IMR-90 (cell line): ENCODE measurements at regions not wholly inside any gene's neighbourhood (a gene's known extent, or its start where the extent isn't known, plus 50 kb on each side); places are given as distances from the start of the nearest gene placed in this dataset.

Experiments
- ATAC-seq: fragments of 200-7000 bp; cut with Tn5 transposase; 2 replicates; pipeline ENCODE4 v1.9.1; 2020; ENCODE audit warnings: low read depth, mild to moderate bottlenecking, moderate library complexity
- BruUV-seq: library from RNA; stranded (reverse); fragments of 400-500 nt; replicated peaks from 2 replicates; lab custom pipeline; 2021; lab: Mats Ljungman, UMichigan
- CTCF ChIA-PET: fragments of 300-600 bp; formaldehyde crosslinking; extraction: SDS; loops from one replicate; lab custom pipeline; 2021; ENCODE audit warnings: antibody characterized with exemption; lab: Yijun Ruan, JAX
- POLR2A ChIA-PET: fragments of 300-600 bp; sonication (Branson Sonifier 250); formaldehyde crosslinking; loops from one replicate; lab custom pipeline; 2022; ENCODE audit warnings: antibody characterized with exemption; ENCODE audit not compliant: unreplicated experiment; lab: Charles Lee
- DNase-seq: peaks from one replicate; pipeline ENCODE4 v3.0.0; 2013
- H2AFZ ChIP-seq: replicated peaks from 2 replicates; pipeline ENCODE3; 2013; ENCODE audit warnings: low read length, mild to moderate bottlenecking; ENCODE audit not compliant: poor library complexity
- H2AK5ac ChIP-seq: 2 replicates; pipeline ENCODE4 v1.6.1; 2013; ENCODE audit warnings: low read depth, low read length, inconsistent platforms
- H2AK9ac ChIP-seq: replicated peaks from 2 replicates; pipeline ENCODE3; 2013; ENCODE audit warnings: mild to moderate bottlenecking, low read depth, low read length, moderate library complexity; ENCODE audit not compliant: poor library complexity
- H2BK120ac ChIP-seq: 2 replicates; pipeline ENCODE4 v1.6.1; 2013; ENCODE audit warnings: low read depth, low read length, inconsistent platforms
- H2BK15ac ChIP-seq: 3 replicates; pipeline ENCODE4 v1.6.1; 2013; ENCODE audit warnings: low read depth, low read length, inconsistent platforms
- H2BK20ac ChIP-seq: 2 replicates; pipeline ENCODE4 v1.6.1; 2013; ENCODE audit warnings: low read depth, mild to moderate bottlenecking, inconsistent platforms, low read length, moderate library complexity
- H2BK5ac ChIP-seq: 2 replicates; pipeline ENCODE4 v1.6.1; 2013; ENCODE audit warnings: mild to moderate bottlenecking, low read depth, low read length, inconsistent platforms; ENCODE audit not compliant: poor library complexity, severe bottlenecking
- H3K14ac ChIP-seq: replicated peaks from 2 replicates; pipeline ENCODE4 v1.6.1; 2013; ENCODE audit warnings: low read depth, low read length, inconsistent platforms
- H3K18ac ChIP-seq: 2 replicates; pipeline ENCODE4 v1.6.1; 2013; ENCODE audit warnings: low read depth, low read length, control low read depth
- H3K23ac ChIP-seq: 2 replicates; pipeline ENCODE4 v1.6.1; 2013; ENCODE audit warnings: low read depth, low read length, inconsistent platforms
- H3K27ac ChIP-seq: 2 replicates; pipeline ENCODE4 v1.5.1; 2013; ENCODE audit warnings: mild to moderate bottlenecking, control low read depth, low read length; ENCODE audit not compliant: insufficient read depth
- H3K27me3 ChIP-seq: 2 replicates; pipeline ENCODE4 v1.6.1; 2013; ENCODE audit warnings: low read length; ENCODE audit not compliant: control insufficient read depth, insufficient read depth
- H3K36me3 ChIP-seq: 2 replicates; pipeline ENCODE4 v1.6.1; 2013; ENCODE audit warnings: low read length, mixed read lengths; ENCODE audit not compliant: control insufficient read depth, insufficient read depth
- H3K4ac ChIP-seq: 2 replicates; pipeline ENCODE4 v1.6.1; 2013; ENCODE audit warnings: low read depth, low read length, inconsistent platforms
- H3K4me1 ChIP-seq: 2 replicates; pipeline ENCODE4 v1.6.1; 2013; ENCODE audit warnings: low read length, mixed read lengths; ENCODE audit not compliant: control insufficient read depth, insufficient read depth
- H3K4me2 ChIP-seq: 2 replicates; pipeline ENCODE4 v1.6.1; 2013; ENCODE audit warnings: low read depth, mild to moderate bottlenecking, control low read depth, low read length, moderate library complexity
- H3K4me3 ChIP-seq: 2 replicates; pipeline ENCODE4 v1.5.1; 2013; ENCODE audit warnings: low read depth, mild to moderate bottlenecking, control low read depth, low read length, moderate library complexity; ENCODE audit not compliant: insufficient read depth
- H3K56ac ChIP-seq: 2 replicates; pipeline ENCODE4 v1.6.1; 2013; ENCODE audit warnings: low read length, inconsistent platforms; ENCODE audit not compliant: insufficient read depth; ENCODE audit errors: extremely low read depth
- H3K79me1 ChIP-seq, 2 experiments: 2 replicates each; pipeline ENCODE4 v1.6.1; 2013; ENCODE audit warnings: low read length in 2 of 2, inconsistent platforms in 1 of 2, low read depth in 1 of 2
- H3K9ac ChIP-seq: 2 replicates; pipeline ENCODE4 v1.6.1; 2013; ENCODE audit warnings: low read depth, low read length, control low read depth
- H3K9me1 ChIP-seq: 2 replicates; pipeline ENCODE4 v1.6.1; 2013; ENCODE audit warnings: low read length, inconsistent platforms; ENCODE audit not compliant: insufficient read depth
- H3K9me3 ChIP-seq: 2 replicates; pipeline ENCODE4 v1.6.1; 2013; ENCODE audit warnings: low read length; ENCODE audit not compliant: control insufficient read depth, insufficient read depth
- H4K20me1 ChIP-seq: 2 replicates; pipeline ENCODE4 v1.6.1; 2013; ENCODE audit warnings: low read length, inconsistent platforms; ENCODE audit not compliant: insufficient read depth
- H4K5ac ChIP-seq: 2 replicates; pipeline ENCODE4 v1.6.1; 2013; ENCODE audit warnings: mild to moderate bottlenecking, low read depth, low read length, control low read depth
- H4K8ac ChIP-seq, 2 experiments: 2 replicates each; pipeline ENCODE4 v1.6.1; 2013; ENCODE audit warnings: low read depth in 2 of 2, low read length in 2 of 2, control low read depth in 1 of 2, inconsistent platforms in 1 of 2
- H4K91ac ChIP-seq: 2 replicates; pipeline ENCODE4 v1.6.1; 2013; ENCODE audit warnings: low read depth, low read length, inconsistent platforms; ENCODE audit not compliant: insufficient read depth
- BHLHE40 ChIP-seq: fragments of 150-350 bp; IDR thresholded peaks from 2 replicates; pipeline ENCODE4 v1.6.1; 2016; ENCODE audit warnings: mild to moderate bottlenecking, low read depth, low read length
- CEBPB ChIP-seq: IDR thresholded peaks from 2 replicates; pipeline ENCODE4 v1.6.1; 2012; ENCODE audit warnings: low read depth, low read length, improper control_type of control experiment
- CHD1 ChIP-seq: IDR thresholded peaks from 2 replicates; pipeline ENCODE4 v1.6.1; 2012; ENCODE audit warnings: low read depth, low read length, improper control_type of control experiment
- FOS ChIP-seq: fragments of 150-350 bp; IDR thresholded peaks from 2 replicates; pipeline ENCODE4 v1.6.1; 2016; ENCODE audit warnings: low read depth, low read length
- MAFK ChIP-seq: IDR thresholded peaks from 2 replicates; pipeline ENCODE4 v1.6.1; 2012; ENCODE audit warnings: low read depth, low read length, improper control_type of control experiment
- MAZ ChIP-seq: IDR thresholded peaks from 2 replicates; pipeline ENCODE4 v1.6.1; 2012; ENCODE audit warnings: low read depth, mild to moderate bottlenecking, low read length, improper control_type of control experiment, moderate library complexity, borderline replicate concordance
- MXI1 ChIP-seq: IDR thresholded peaks from 2 replicates; pipeline ENCODE4 v1.6.1; 2012; ENCODE audit warnings: low read depth, mild to moderate bottlenecking, low read length, moderate library complexity, borderline replicate concordance
- NFE2L2 ChIP-seq: fragments of 150-350 bp; IDR thresholded peaks from 2 replicates; pipeline ENCODE4 v1.6.1; 2016; ENCODE audit warnings: low read depth, mild to moderate bottlenecking, low read length
- POLR2A ChIP-seq: IDR thresholded peaks from 2 replicates; pipeline ENCODE4 v1.6.1; 2012; ENCODE audit warnings: mild to moderate bottlenecking, low read depth, low read length
- RFX5 ChIP-seq: IDR thresholded peaks from 2 replicates; pipeline ENCODE4 v1.8.0; 2012; ENCODE audit warnings: low read depth, mild to moderate bottlenecking, low read length, moderate library complexity
- SMC3 ChIP-seq: fragments of 150-350 bp; IDR thresholded peaks from 2 replicates; pipeline ENCODE4 v1.6.1; 2016; ENCODE audit warnings: low read depth, mild to moderate bottlenecking, antibody characterized with exemption, low read length, moderate library complexity
- WGBS, 2 experiments: methylation state at CpG; one replicate each; pipeline versions ENCODE4 v1.1.5 to v1.1.7; 2013; ENCODE audit warnings: missing lambda C conversion rate in 2 of 2; ENCODE audit not compliant: insufficient read length in 1 of 2; ENCODE audit errors: extremely low coverage in 2 of 2; 5-methylcytosine and 5-hydroxymethylcytosine counted together
- dilution Hi-C: fragments of 300-500 bp; cut with HindIII; formaldehyde crosslinking; loops from one replicate; pipeline ENCODE4 v1.14.3; 2018; ENCODE audit warnings: low sequenced_read_pairs; ENCODE audit not compliant: unreplicated experiment
- in situ Hi-C: fragments of 300-500 bp; cut with MboI; formaldehyde crosslinking; loops from 3 replicates; pipeline ENCODE4 v1.14.3; 2019; ENCODE audit warnings: low sequenced_read_pairs, inconsistent platforms, mixed read lengths
- intact Hi-C: fragments of 100-400 bp; cut with micrococcal nuclease; formaldehyde crosslinking; loops from 2 replicates; pipeline ENCODE4 v1.10.0; 2022
- TF ChIP-seq, protein P1 (sequence below): fragments of 150-350 bp; IDR thresholded peaks from 2 replicates; pipeline ENCODE4 v1.6.1; 2017; ENCODE audit warnings: mild to moderate bottlenecking, antibody characterized with exemption, low read length, low read depth
- TF ChIP-seq, protein P2 (sequence below): conservative IDR thresholded peaks from 2 replicates; pipeline ENCODE4 v1.5.1; 2012; ENCODE audit warnings: mild to moderate bottlenecking, low read depth, low read length, improper control_type of control experiment
- TF ChIP-seq, protein P3 (sequence below): fragments of 150-350 bp; IDR thresholded peaks from 2 replicates; pipeline ENCODE4 v1.6.1; 2016; ENCODE audit warnings: low read depth, mild to moderate bottlenecking, low read length, moderate library complexity, borderline replicate concordance

DNA sequence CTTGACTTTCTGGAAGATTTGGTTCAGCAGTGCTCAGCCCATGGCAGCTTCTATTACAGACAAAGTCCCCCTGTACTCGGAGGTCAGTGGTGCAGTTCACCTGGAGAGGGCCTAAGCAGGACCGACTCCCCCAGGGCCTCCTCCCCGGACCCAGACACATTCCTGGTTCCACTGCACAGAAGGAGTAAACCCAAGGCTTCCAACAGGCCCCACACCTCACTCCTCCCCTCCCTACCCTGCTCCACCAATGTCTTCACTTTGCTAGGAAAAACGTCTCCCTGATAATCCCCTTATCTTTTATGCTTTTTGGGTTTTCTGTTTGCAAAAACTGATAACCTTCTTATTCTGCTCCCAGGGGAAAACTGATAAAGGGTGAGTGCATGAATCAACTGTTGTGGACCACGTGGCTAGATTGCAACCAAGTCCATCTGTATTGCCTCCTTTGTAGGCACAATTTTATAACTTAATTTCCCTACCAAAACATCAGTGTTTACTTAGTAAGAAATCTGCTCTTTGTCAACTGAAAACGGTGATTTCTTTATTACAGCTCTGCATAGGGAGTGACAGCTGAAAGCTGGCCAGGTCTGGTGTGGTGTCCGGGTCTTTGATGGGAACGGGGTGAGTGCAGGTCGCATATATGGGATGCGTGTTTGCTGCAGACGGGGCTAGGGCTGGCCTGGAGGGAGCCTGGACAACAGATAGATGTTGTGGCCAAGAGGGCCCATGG, 202.5 kb downstream of the GLI2 start:
- Histone ChIP-seq H3K79me1 (peaks cover 42 to 91% of the 10 kb centered on the region in 2 experiments), H4K8ac (peak overlapping the region; percentile 63 to 91), H3K9ac (peak overlapping the region; percentile 64), H4K91ac (peak overlapping the region; percentile 97), H4K5ac (peak overlapping the region; percentile 44), H2BK15ac (peak overlapping the region; percentile 85; the same call in 1 of the 3 replicates), H2BK5ac (peak overlapping the region; percentile 92), H3K9me3 (no peaks in the 10 kb centered on the region), H3K23ac (peak overlapping the region; percentile 90), H3K4me3 (no peak overlapping the region), H3K4ac (peak overlapping the region; percentile 90), H2AK9ac (peak overlapping the region; percentile 74), H3K9me1 (peaks cover 48% of the 10 kb centered on the region), H4K20me1 (peaks cover 24% of the 10 kb centered on the region), H3K27me3 (no peaks in the 10 kb centered on the region), H2AFZ (peak overlapping the region; percentile 9), H3K18ac (peak overlapping the region; percentile 66), H2BK20ac (peak overlapping the region; percentile 93), H3K36me3 (peaks cover 5% of the 10 kb centered on the region), H3K56ac (peak overlapping the region; percentile 96), H3K4me1 (peaks cover 64% of the 10 kb centered on the region), H2AK5ac (peak overlapping the region; percentile 81), H3K4me2 (peak overlapping the region; percentile 49), H3K14ac (peak overlapping the region; percentile 78), H3K27ac (peak overlapping the region; percentile 89), H2BK120ac (peak overlapping the region; percentile 96)
- ChIA-PET POLR2A (interaction anchor here (0.6 kb wide), 1 partner anchor 137 kb away, joined by 3 read pairs; no protein-coding TSS in a partner anchor), CTCF (interaction anchor here (1.1 kb wide), 1 partner anchor 180 kb away, joined by 3 read pairs; no protein-coding TSS in a partner anchor)
- WGBS, 2 experiments: no CpG with 5 or more reads among the region's 11 CpGs
- intact Hi-C loops: loop anchor here (5.0 to 10.0 kb wide), 4 partner anchors 71 to 243 kb away; partner anchors contain the start of gene GLI2
- dilution Hi-C loops: no loop called here
- no peak for DNase-seq
- in situ Hi-C loops: no loop called here
- BruUV-seq: no TSS peak
- no peak; the same call in 1 of the 2 replicates for ATAC-seq
- TF ChIP-seq, protein P1, sequence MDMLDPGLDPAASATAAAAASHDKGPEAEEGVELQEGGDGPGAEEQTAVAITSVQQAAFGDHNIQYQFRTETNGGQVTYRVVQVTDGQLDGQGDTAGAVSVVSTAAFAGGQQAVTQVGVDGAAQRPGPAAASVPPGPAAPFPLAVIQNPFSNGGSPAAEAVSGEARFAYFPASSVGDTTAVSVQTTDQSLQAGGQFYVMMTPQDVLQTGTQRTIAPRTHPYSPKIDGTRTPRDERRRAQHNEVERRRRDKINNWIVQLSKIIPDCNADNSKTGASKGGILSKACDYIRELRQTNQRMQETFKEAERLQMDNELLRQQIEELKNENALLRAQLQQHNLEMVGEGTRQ: no peak
- TF ChIP-seq CEBPB (no peak), NFE2L2 (no peak), SMC3 (no peak), MXI1 (no peak), RFX5 (no peak), MAZ (no peak), POLR2A (no peak), MAFK (no peak), FOS (no peak), BHLHE40 (no peak), CHD1 (no peak)
- TF ChIP-seq, protein P2, sequence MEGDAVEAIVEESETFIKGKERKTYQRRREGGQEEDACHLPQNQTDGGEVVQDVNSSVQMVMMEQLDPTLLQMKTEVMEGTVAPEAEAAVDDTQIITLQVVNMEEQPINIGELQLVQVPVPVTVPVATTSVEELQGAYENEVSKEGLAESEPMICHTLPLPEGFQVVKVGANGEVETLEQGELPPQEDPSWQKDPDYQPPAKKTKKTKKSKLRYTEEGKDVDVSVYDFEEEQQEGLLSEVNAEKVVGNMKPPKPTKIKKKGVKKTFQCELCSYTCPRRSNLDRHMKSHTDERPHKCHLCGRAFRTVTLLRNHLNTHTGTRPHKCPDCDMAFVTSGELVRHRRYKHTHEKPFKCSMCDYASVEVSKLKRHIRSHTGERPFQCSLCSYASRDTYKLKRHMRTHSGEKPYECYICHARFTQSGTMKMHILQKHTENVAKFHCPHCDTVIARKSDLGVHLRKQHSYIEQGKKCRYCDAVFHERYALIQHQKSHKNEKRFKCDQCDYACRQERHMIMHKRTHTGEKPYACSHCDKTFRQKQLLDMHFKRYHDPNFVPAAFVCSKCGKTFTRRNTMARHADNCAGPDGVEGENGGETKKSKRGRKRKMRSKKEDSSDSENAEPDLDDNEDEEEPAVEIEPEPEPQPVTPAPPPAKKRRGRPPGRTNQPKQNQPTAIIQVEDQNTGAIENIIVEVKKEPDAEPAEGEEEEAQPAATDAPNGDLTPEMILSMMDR: no peak
- TF ChIP-seq, protein P3, sequence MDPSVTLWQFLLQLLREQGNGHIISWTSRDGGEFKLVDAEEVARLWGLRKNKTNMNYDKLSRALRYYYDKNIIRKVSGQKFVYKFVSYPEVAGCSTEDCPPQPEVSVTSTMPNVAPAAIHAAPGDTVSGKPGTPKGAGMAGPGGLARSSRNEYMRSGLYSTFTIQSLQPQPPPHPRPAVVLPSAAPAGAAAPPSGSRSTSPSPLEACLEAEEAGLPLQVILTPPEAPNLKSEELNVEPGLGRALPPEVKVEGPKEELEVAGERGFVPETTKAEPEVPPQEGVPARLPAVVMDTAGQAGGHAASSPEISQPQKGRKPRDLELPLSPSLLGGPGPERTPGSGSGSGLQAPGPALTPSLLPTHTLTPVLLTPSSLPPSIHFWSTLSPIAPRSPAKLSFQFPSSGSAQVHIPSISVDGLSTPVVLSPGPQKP: no peak
